Psoas muscle (tissue), 7 donors: ENCODE measurements at regions not wholly inside any gene's neighbourhood (a gene's known extent, or its start where the extent isn't known, plus 50 kb on each side); places are given as distances from the start of the nearest gene placed in this dataset.

Experiments
- ATAC-seq, 4 donors: fragments of 200-7000 bp; cut with Tn5 transposase; one replicate each; pipeline ENCODE4 v1.9.1; 2020; ENCODE audit warnings: moderate library complexity in 3 of 4, mild to moderate bottlenecking in 2 of 4
- DNase-seq, 2 donors: peaks; one replicate each; pipeline ENCODE4 v3.0.0-alpha.2; 2020
- H3K27ac ChIP-seq: fragments of 200-600 bp; one replicate; pipeline ENCODE4 v1.8.0; 2022
- H3K27me3 ChIP-seq, 3 donors: fragments of 200-600 bp in 1 of 3; one replicate each; pipeline versions ENCODE4 v1.6.1 to v1.8.0; 2013 to 2022; ENCODE audit warnings: low read length in 2 of 3, mild to moderate bottlenecking in 2 of 3, moderate library complexity in 1 of 3; ENCODE audit not compliant: insufficient read depth in 3 of 3
- H3K36me3 ChIP-seq, 2 donors: fragments of 200-600 bp in 1 of 2; one replicate each; pipeline versions ENCODE4 v1.6.1 to v1.8.0; 2013 to 2022; ENCODE audit warnings: low read depth in 1 of 2, mild to moderate bottlenecking in 1 of 2, moderate library complexity in 1 of 2; ENCODE audit not compliant: insufficient read depth in 1 of 2
- H3K4me1 ChIP-seq: fragments of 200-600 bp; one replicate; pipeline ENCODE4 v1.8.0; 2022
- H3K4me3 ChIP-seq: fragments of 200-600 bp; one replicate; pipeline ENCODE4 v1.8.0; 2022; ENCODE audit warnings: mild to moderate bottlenecking
- H3K9me3 ChIP-seq: fragments of 200-600 bp; one replicate; pipeline ENCODE4 v1.8.0; 2022
- CTCF ChIP-seq: fragments of 200-600 bp; IDR thresholded peaks from one replicate; pipeline ENCODE4 v1.8.0; 2022; ENCODE audit warnings: antibody characterized with exemption
- WGBS, 3 donors: extraction: QIAGEN DNeasy Blood & Tissue Kit; methylation state at CpG; one replicate each; pipeline versions ENCODE4 v1.1.6 to v1.1.7; 2013; 5-methylcytosine and 5-hydroxymethylcytosine counted together
- intact Hi-C, 2 donors: fragments of 100-400 bp; cut with DNase I; formaldehyde crosslinking; loops; one replicate each; pipeline versions ENCODE4 v1.11.0 to v1.14.2; 2022
- donor health status: healthy with polysubstance abuse.
- donor health status: DM: no; HTN: no; CAD: no; lungs with moderate emphysema.
- donor health status: Bipolar disorder and iron deficiency.
- donor health status: healthy.
- donor health status: DM: yes; HTN: yes; CAD: no.
- donor health status: DM: no; HTN: no; CAD: no.
- donor health status: DM: yes; HTN: yes; CAD: no.

GRCh38 chr2:35409762-35410161, 945.8 kb upstream of the CRIM1 start:
- intact Hi-C loops: loop anchor here (5.0 to 10.0 kb wide), 5 partner anchors 108 to 1735 kb away; no protein-coding TSS in a partner anchor
- H3K4me1 ChIP-seq: no peaks in the 10 kb centered on the region
- 72 to 93% (median 86%) methylated on average over 2 of the region's 2 CpGs for WGBS, 3 donors
- no peak overlapping the region for H3K27ac ChIP-seq
- ATAC-seq: no peak
- DNase-seq: no peak
- no peaks in the 10 kb centered on the region for H3K36me3 ChIP-seq
- H3K27me3 ChIP-seq: no peaks in the 10 kb centered on the region
- no peak overlapping the region for H3K4me3 ChIP-seq
- no peaks in the 10 kb centered on the region for H3K9me3 ChIP-seq
- no peak for TF ChIP-seq CTCF

GRCh38 chr2:35408320-35408719, 947.3 kb upstream of the CRIM1 start:
- Histone ChIP-seq H3K36me3 (no peaks in the 10 kb centered on the region), H3K27me3 (no peaks in the 10 kb centered on the region), H3K27ac (no peak overlapping the region), H3K4me1 (no peaks in the 10 kb centered on the region), H3K9me3 (no peaks in the 10 kb centered on the region), H3K4me3 (no peak overlapping the region)
- DNase-seq (no peak), ATAC-seq (no peak)
- no peak for TF ChIP-seq CTCF
- intact Hi-C loops: loop anchor here (5.0 to 10.0 kb wide), 4 partner anchors 109 to 1734 kb away; no protein-coding TSS in a partner anchor

GRCh38 chr2:35391736-35392442, 963.7 kb upstream of the CRIM1 start:
- 91 to 96% (median 92%) methylated on average over 21 to 22 of the region's 22 CpGs for WGBS, 3 donors

GRCh38 chr2:35378791-35379190, 976.8 kb upstream of the CRIM1 start:
- 9 to 28% (median 20%) methylated on average over 1 of the region's 1 CpG for WGBS, 3 donors
- H3K27me3 ChIP-seq: no peaks in the 10 kb centered on the region
- ATAC-seq (no peak), DNase-seq (no peak)
- no peaks in the 10 kb centered on the region for H3K4me1 ChIP-seq
- TF ChIP-seq CTCF: no peak
- intact Hi-C loops: no loop called here
- H3K9me3 ChIP-seq: no peaks in the 10 kb centered on the region
- no peak overlapping the region for H3K27ac ChIP-seq
- no peaks in the 10 kb centered on the region for H3K36me3 ChIP-seq
- H3K4me3 ChIP-seq: no peak overlapping the region

More at GRCh38 chr2:35391736-35392442, 963.7 kb upstream of the CRIM1 start:
- H3K36me3 ChIP-seq: no peaks in the 10 kb centered on the region
- no peak overlapping the region for H3K4me3 ChIP-seq
- no peaks in the 10 kb centered on the region for H3K9me3 ChIP-seq
- ATAC-seq (no peak), DNase-seq (no peak)
- intact Hi-C loops: no loop called here
- H3K27me3 ChIP-seq: no peaks in the 10 kb centered on the region
- H3K4me1 ChIP-seq: no peaks in the 10 kb centered on the region
- TF ChIP-seq CTCF: no peak
- H3K27ac ChIP-seq: no peak overlapping the region

- intact Hi-C loops: no loop called here
Observed at GRCh38 chr2:35374845-35375244, 980.7 kb upstream of the CRIM1 start.

More at GRCh38 chr2:35374845-35375244, 980.7 kb upstream of the CRIM1 start:
- 92 to 93% (median 93%) methylated on average over 4 of the region's 4 CpGs for WGBS, 3 donors
- no peak for TF ChIP-seq CTCF
- ATAC-seq (no peak), DNase-seq (no peak)
- Histone ChIP-seq H3K4me1 (no peaks in the 10 kb centered on the region), H3K9me3 (no peaks in the 10 kb centered on the region), H3K27ac (no peak overlapping the region), H3K27me3 (no peaks in the 10 kb centered on the region), H3K4me3 (no peak overlapping the region), H3K36me3 (no peaks in the 10 kb centered on the region)
